Adrenal gland (tissue), 9 donors: ENCODE measurements at regions not wholly inside any gene's neighbourhood (a gene's known extent, or its start where the extent isn't known, plus 50 kb on each side); places are given as distances from the start of the nearest gene placed in this dataset.

Experiments
- DNase-seq, 7 donors: peaks; one replicate each; pipeline ENCODE4 v3.0.0-alpha.2; 2019 to 2020
- H3K27ac ChIP-seq, 5 donors: fragments of 200-600 bp; sonication (generic) in 4 of 5; 1 replicate in 3 of 5; 2 replicates in 2 of 5; pipeline versions ENCODE4 v1.5.1 to v1.8.0; 2016 to 2020; ENCODE audit warnings: mild to moderate bottlenecking in 1 of 5
- H3K27me3 ChIP-seq: fragments of 200-600 bp; 2 replicates; pipeline ENCODE4 v1.8.0; 2021
- H3K36me3 ChIP-seq, 2 donors: fragments of 200-600 bp; replicated peaks in 1 of 2; 1 replicate in 1 of 2; 2 replicates in 1 of 2; pipeline versions ENCODE4 v1.5.1 to v1.8.0; 2018 to 2022
- H3K4me1 ChIP-seq, 2 donors: fragments of 200-600 bp; replicated peaks in 1 of 2; 1 replicate in 1 of 2; 2 replicates in 1 of 2; pipeline versions ENCODE4 v1.5.1 to v1.8.0; 2018 to 2021
- H3K4me3 ChIP-seq, 4 donors: fragments of 200-600 bp; sonication (generic) in 3 of 4; one replicate each; pipeline ENCODE4 v1.5.1; 2016 to 2018
- H3K9me3 ChIP-seq, 3 donors: fragments of 200-600 bp; sonication (generic) in 1 of 3; replicated peaks in 1 of 3; 1 replicate in 2 of 3; 2 replicates in 1 of 3; pipeline versions ENCODE4 v1.5.1 to v1.8.0; 2016 to 2021
- POLR2A ChIP-seq, 2 donors: fragments of 450-650 bp; IDR thresholded peaks; one replicate each; pipeline ENCODE4 v1.6.1; 2017; ENCODE audit warnings: antibody characterized with exemption in 2 of 2, mild to moderate bottlenecking in 2 of 2, moderate library complexity in 1 of 2
- WGBS, 4 donors: extraction: QIAGEN DNeasy Blood & Tissue Kit in 2 of 4; methylation state at CpG; one replicate each; pipeline versions ENCODE4 v1.1.5 to v1.1.7; 2013 to 2017; 5-methylcytosine and 5-hydroxymethylcytosine counted together
- intact Hi-C, 2 donors: fragments of 100-400 bp; cut with DNase I; formaldehyde crosslinking; loops; one replicate each; pipeline versions ENCODE4 v1.14.1 to v1.15.0; 2022 to 2023
- TF ChIP-seq, protein P1 (sequence below), 6 experiments: fragments of 450-650 bp in 4 of 6; fragments of 200-600 bp in 2 of 6; sonication (generic) in 1 of 6; IDR thresholded peaks; 1 replicate in 5 of 6; 2 replicates in 1 of 6; pipeline versions ENCODE4 v1.5.1 to v1.8.0; 2016 to 2021; ENCODE audit warnings: antibody characterized with exemption in 6 of 6, mild to moderate bottlenecking in 2 of 6, moderate library complexity in 1 of 6
- donor health status: healthy with polysubstance abuse.
- donor health status: Bipolar disorder and iron deficiency.
- donor health status: DM: yes; HTN: yes; CAD: no.
- donor health status: DM: no; HTN: no; CAD: no.
- donor health status: DM: no; HTN: no; CAD: no.

GRCh38 chr10:56844978-56845529 is 484.0 kb upstream of the ZWINT start:
- Histone ChIP-seq H3K27ac (no peak overlapping the region), H3K36me3 (no peaks in the 10 kb centered on the region), H3K4me1 (no peaks in the 10 kb centered on the region), H3K4me3 (no peak overlapping the region), H3K9me3 (peaks cover 0 to 3% (median 0%) of the 10 kb centered on the region in 3 donors), H3K27me3 (no peaks in the 10 kb centered on the region)
- intact Hi-C loops, result no loop called here
- no peak for TF ChIP-seq POLR2A (IDR thresholded peaks at IDR 0.05)
- TF ChIP-seq, protein P1, sequence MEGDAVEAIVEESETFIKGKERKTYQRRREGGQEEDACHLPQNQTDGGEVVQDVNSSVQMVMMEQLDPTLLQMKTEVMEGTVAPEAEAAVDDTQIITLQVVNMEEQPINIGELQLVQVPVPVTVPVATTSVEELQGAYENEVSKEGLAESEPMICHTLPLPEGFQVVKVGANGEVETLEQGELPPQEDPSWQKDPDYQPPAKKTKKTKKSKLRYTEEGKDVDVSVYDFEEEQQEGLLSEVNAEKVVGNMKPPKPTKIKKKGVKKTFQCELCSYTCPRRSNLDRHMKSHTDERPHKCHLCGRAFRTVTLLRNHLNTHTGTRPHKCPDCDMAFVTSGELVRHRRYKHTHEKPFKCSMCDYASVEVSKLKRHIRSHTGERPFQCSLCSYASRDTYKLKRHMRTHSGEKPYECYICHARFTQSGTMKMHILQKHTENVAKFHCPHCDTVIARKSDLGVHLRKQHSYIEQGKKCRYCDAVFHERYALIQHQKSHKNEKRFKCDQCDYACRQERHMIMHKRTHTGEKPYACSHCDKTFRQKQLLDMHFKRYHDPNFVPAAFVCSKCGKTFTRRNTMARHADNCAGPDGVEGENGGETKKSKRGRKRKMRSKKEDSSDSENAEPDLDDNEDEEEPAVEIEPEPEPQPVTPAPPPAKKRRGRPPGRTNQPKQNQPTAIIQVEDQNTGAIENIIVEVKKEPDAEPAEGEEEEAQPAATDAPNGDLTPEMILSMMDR (IDR thresholded peaks at IDR 0.05), result no peak
- no peak for DNase-seq
- 82 to 88% (median 85%) methylated on average over 6 of the region's 6 CpGs for WGBS, 4 donors

- DNase-seq, result no peak
- no peaks in the 10 kb centered on the region for H3K9me3 ChIP-seq
- H3K4me3 ChIP-seq, result no peak overlapping the region
- H3K4me1 ChIP-seq, result no peaks in the 10 kb centered on the region
- no peaks in the 10 kb centered on the region for H3K36me3 ChIP-seq
- intact Hi-C loops, result no loop called here
- no peaks in the 10 kb centered on the region for H3K27me3 ChIP-seq
- H3K27ac ChIP-seq, result no peak overlapping the region
- no peak for TF ChIP-seq POLR2A (IDR thresholded peaks at IDR 0.05)
- TF ChIP-seq, protein P1 (IDR thresholded peaks at IDR 0.05), result no peak
These were observed 475.6 kb upstream of the ZWINT start for GRCh38 chr10:56836659-56837058.

DNA sequence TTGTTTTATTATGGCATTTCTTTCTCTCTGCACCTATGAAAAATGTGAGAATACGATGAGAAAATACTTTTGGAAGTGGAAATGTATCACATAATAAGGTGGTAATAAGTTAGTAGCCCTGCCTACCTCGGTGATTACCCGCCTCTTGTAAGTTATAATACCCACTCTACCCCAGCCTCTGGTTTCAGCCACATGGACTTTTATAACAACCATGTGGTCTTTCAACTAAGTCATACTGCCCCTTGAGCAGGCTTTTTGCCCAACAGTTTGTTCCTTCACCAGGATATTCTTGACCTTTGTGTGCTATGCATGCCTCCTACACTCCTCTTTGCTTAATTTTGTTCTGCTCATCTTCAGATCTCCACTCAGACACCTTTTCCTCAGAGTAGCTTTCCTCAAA is 470.6 kb upstream of the ZWINT start:
- no peak for TF ChIP-seq POLR2A (IDR thresholded peaks at IDR 0.05)
- intact Hi-C loops, result no loop called here
- peaks cover 0 to 2% (median 0%) of the 10 kb centered on the region in 3 donors for H3K9me3 ChIP-seq
- H3K4me3 ChIP-seq, result no peak overlapping the region
- no peak for DNase-seq
- no peak overlapping the region for H3K27ac ChIP-seq
- H3K27me3 ChIP-seq, result no peaks in the 10 kb centered on the region
- no peaks in the 10 kb centered on the region for H3K4me1 ChIP-seq
- WGBS, 4 donors, result 62 to 87% (median 72%) methylated on average over 3 of the region's 3 CpGs
- H3K36me3 ChIP-seq, result no peaks in the 10 kb centered on the region

DNA sequence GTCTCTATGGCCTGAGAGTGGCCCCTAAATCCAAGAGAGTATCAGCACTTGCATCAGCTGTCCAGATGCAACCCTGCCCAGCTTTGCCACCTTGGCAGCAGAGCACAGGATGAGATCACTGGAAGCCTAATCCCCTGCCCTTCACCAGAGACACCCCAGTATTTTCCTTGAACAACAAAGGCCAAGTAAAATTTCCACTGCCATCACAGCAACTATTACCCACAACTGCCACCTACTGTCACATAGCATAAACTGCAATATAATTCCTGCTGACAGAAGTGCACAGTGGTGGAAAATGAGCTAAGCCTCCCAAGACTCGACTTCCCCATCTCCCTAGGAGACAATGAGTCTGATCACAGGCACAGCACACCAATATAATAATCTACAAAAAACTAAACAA is 462.8 kb upstream of the ZWINT start:
- no peak for TF ChIP-seq POLR2A (IDR thresholded peaks at IDR 0.05)
- TF ChIP-seq, protein P1 (IDR thresholded peaks at IDR 0.05), result peak in 4 of 6 experiments; percentile 16 to 39 (median 28)
- Histone ChIP-seq H3K36me3 (no peaks in the 10 kb centered on the region), H3K27ac (no peak overlapping the region), H3K9me3 (peaks cover 0 to 7% (median 0%) of the 10 kb centered on the region in 3 donors), H3K27me3 (no peaks in the 10 kb centered on the region), H3K4me3 (no peak overlapping the region), H3K4me1 (no peaks in the 10 kb centered on the region)
- no peak for DNase-seq
- intact Hi-C loops, result no loop called here
- WGBS, 4 donors, result 33 to 67% (median 44%) methylated on average over 1 of the region's 1 CpG

DNA sequence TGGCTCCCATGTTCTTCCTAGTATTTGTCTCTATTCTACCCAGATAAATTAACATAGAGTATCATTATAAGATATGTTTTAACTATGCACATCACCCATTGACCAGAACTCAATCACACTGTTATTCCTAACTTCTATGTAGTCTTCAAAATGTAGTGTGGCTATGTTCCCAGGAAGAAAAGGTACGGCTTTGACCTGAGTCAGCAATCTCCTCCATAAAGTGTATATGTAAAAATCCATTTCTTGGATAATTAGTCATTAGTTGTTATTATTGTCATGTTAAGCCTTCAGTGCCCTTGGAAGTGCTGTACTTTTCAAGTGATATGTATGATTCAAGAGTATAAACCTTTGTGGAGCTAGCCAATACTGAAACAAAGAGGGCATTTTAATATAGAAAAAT is 444.0 kb upstream of the ZWINT start:
- Histone ChIP-seq H3K27me3 (no peaks in the 10 kb centered on the region), H3K4me3 (no peak overlapping the region), H3K27ac (no peak overlapping the region), H3K36me3 (no peaks in the 10 kb centered on the region), H3K9me3 (no peaks in the 10 kb centered on the region), H3K4me1 (no peaks in the 10 kb centered on the region)
- DNase-seq, result no peak
- intact Hi-C loops, result no loop called here
- WGBS, 4 donors, result 2 to 18% (median 9%) methylated on average over 1 of the region's 1 CpG
- TF ChIP-seq, protein P1 (IDR thresholded peaks at IDR 0.05), result no peak
- no peak for TF ChIP-seq POLR2A (IDR thresholded peaks at IDR 0.05)
